ENCODE measurements at regions not wholly inside any gene's neighbourhood (a gene's known extent, or its start where the extent isn't known, plus 50 kb on each side); places are given as distances from the start of the nearest gene placed in this dataset.

GRCh38 chr2:71936076-71937030 lies 211.3 kb downstream of the CYP26B1 start:
- no peak overlapping the region for H3K4me3 ChIP-seq (ENCODE audit: low read depth, low read length)
- DNase-seq (ENCODE audit: low read depth): no peak
- in situ Hi-C loops (cut with HindIII; ENCODE audit: low sequenced_read_pairs): loop anchor here (10.0 kb wide), 1 partner anchor 638 kb away; no protein-coding TSS in a partner anchor
- TF ChIP-seq CTCF (IDR thresholded peaks at IDR 0.05; ENCODE audit: low read depth, low read length, missing control alignments): no peak

GRCh38 chr2:71935262-71935848 lies 212.3 kb downstream of the CYP26B1 start:
- DNase-seq (ENCODE audit: low read depth): no peak

GRCh38 chr2:71934595-71935261 lies 212.9 kb downstream of the CYP26B1 start:
- no peak for DNase-seq (ENCODE audit: low read depth)
- no peak overlapping the region for H3K4me3 ChIP-seq (ENCODE audit: low read depth, low read length)
- TF ChIP-seq CTCF (IDR thresholded peaks at IDR 0.05; ENCODE audit: low read depth, low read length, missing control alignments): no peak
- in situ Hi-C loops (cut with HindIII; ENCODE audit: low sequenced_read_pairs): loop anchor here (5.0 to 10.0 kb wide), 2 partner anchors 397 to 640 kb away; no protein-coding TSS in a partner anchor

More at GRCh38 chr2:71935262-71935848, 212.3 kb downstream of the CYP26B1 start:
- in situ Hi-C loops (cut with HindIII; ENCODE audit: low sequenced_read_pairs): loop anchor here (10.0 kb wide), 1 partner anchor 639 kb away; no protein-coding TSS in a partner anchor
- TF ChIP-seq CTCF (IDR thresholded peaks at IDR 0.05; ENCODE audit: low read depth, low read length, missing control alignments): no peak
- no peak overlapping the region for H3K4me3 ChIP-seq (ENCODE audit: low read depth, low read length)

GRCh38 chr2:71934320-71934593 lies 213.4 kb downstream of the CYP26B1 start:
- H3K4me3 ChIP-seq (ENCODE audit: low read depth, low read length): no peak overlapping the region
- in situ Hi-C loops (cut with HindIII; ENCODE audit: low sequenced_read_pairs): loop anchor here (5.0 to 10.0 kb wide), 2 partner anchors 397 to 641 kb away; no protein-coding TSS in a partner anchor
- no peak for TF ChIP-seq CTCF (IDR thresholded peaks at IDR 0.05; ENCODE audit: low read depth, low read length, missing control alignments)
- no peak for DNase-seq (ENCODE audit: low read depth)

- no peak for DNase-seq (ENCODE audit: low read depth)
- TF ChIP-seq CTCF (IDR thresholded peaks at IDR 0.05; ENCODE audit: low read depth, low read length, missing control alignments): peak; percentile 27
- H3K4me3 ChIP-seq (ENCODE audit: low read depth, low read length): no peak overlapping the region
- in situ Hi-C loops (cut with HindIII; ENCODE audit: low sequenced_read_pairs): loop anchor here (5.0 to 10.0 kb wide), 2 partner anchors 396 to 641 kb away; no protein-coding TSS in a partner anchor
Measured at GRCh38 chr2:71933467-71934319, 214.0 kb downstream of the CYP26B1 start.
